Left ventricle myocardium inferior (tissue), 1 donor: ENCODE measurements at regions not wholly inside any gene's neighbourhood (a gene's known extent, or its start where the extent isn't known, plus 50 kb on each side); places are given as distances from the start of the nearest gene placed in this dataset.

Experiments used
- DNase-seq: peaks from one replicate; pipeline ENCODE4 v3.0.0-alpha.2; 2020
- H3K27ac ChIP-seq: fragments of 200-600 bp; replicated peaks from 2 replicates; pipeline ENCODE4 v1.8.0; 2021
- H3K27me3 ChIP-seq: fragments of 200-600 bp; 2 replicates; pipeline ENCODE4 v1.8.0; 2021; ENCODE audit warnings: low read depth
- H3K36me3 ChIP-seq: fragments of 200-600 bp; 2 replicates; pipeline ENCODE4 v1.8.0; 2021
- H3K4me1 ChIP-seq: fragments of 200-600 bp; 2 replicates; pipeline ENCODE4 v1.8.0; 2021
- H3K4me3 ChIP-seq: fragments of 200-600 bp; 2 replicates; pipeline ENCODE4 v1.8.0; 2021; ENCODE audit warnings: mild to moderate bottlenecking, moderate library complexity
- H3K9me3 ChIP-seq: fragments of 200-600 bp; replicated peaks from 2 replicates; pipeline ENCODE4 v1.8.0; 2021
- CTCF ChIP-seq: fragments of 200-600 bp; IDR thresholded peaks from 2 replicates; pipeline ENCODE4 v1.8.0; 2021; ENCODE audit warnings: antibody characterized with exemption, mild to moderate bottlenecking, borderline replicate concordance
- intact Hi-C: fragments of 100-400 bp; cut with micrococcal nuclease; formaldehyde crosslinking; loops from one replicate; pipeline ENCODE4 v1.11.0; 2022
- donor health status: DM: no; HTN: yes; CAD: no; lungs with severe emphysema.

DNA sequence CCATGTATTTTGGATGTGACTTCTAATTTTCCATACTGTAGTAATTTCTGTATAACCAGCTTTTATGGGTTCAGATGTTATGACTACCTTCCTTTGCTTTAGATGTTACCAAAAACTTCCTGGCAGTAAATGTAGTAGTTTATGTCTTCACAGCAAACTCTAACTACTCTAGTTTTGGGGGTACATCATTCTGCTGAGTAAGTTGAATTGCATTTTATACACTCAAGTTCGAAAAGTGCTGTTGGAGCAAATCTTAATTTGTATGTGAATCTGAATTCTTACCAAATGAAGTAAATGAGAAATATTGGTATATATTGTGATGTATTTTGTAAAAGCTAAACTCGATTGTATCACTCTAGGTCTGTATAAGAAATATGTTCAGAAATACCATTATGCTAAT, 728.3 kb upstream of the CDH8 start:
- no peak for DNase-seq
- intact Hi-C loops: loop anchor here (10.0 kb wide), 1 partner anchor 750 kb away; no protein-coding TSS in a partner anchor
- no peaks in the 10 kb centered on the region for H3K9me3 ChIP-seq
- no peaks in the 10 kb centered on the region for H3K4me1 ChIP-seq
- no peaks in the 10 kb centered on the region for H3K36me3 ChIP-seq
- no peaks in the 10 kb centered on the region for H3K27me3 ChIP-seq
- no peak for TF ChIP-seq CTCF
- no peak overlapping the region for H3K4me3 ChIP-seq
- no peak overlapping the region for H3K27ac ChIP-seq

GRCh38 chr16:62760398-62760797, 724.2 kb upstream of the CDH8 start:
- TF ChIP-seq CTCF: no peak
- DNase-seq: no peak
- Histone ChIP-seq H3K27ac (no peak overlapping the region), H3K36me3 (no peaks in the 10 kb centered on the region), H3K4me1 (no peaks in the 10 kb centered on the region), H3K4me3 (no peak overlapping the region), H3K27me3 (no peaks in the 10 kb centered on the region), H3K9me3 (no peaks in the 10 kb centered on the region)
- intact Hi-C loops: loop anchor here (10.0 kb wide), 1 partner anchor 746 kb away; no protein-coding TSS in a partner anchor

DNA sequence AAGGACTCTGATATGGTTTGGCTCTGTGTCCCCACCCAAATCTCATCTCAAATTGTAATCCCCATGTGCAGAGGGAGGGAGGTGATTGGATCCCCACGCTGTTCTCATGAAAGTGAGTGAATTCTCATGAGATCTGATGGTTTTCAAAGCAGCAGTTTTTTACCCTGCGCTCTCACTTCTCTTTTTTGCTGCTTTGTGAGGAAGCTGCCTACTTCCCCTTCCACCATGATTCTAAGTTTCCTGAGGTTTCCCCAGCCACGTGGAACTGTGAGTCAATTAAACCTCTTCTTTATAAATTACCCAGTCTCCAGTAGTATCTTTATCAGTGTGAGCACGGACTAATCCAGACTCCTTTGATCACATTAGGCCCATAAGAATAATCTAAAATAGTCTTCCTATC, 719.7 kb upstream of the CDH8 start:
- intact Hi-C loops: no loop called here
- no peaks in the 10 kb centered on the region for H3K4me1 ChIP-seq
- no peaks in the 10 kb centered on the region for H3K9me3 ChIP-seq
- no peak for TF ChIP-seq CTCF
- H3K27ac ChIP-seq: no peak overlapping the region
- no peaks in the 10 kb centered on the region for H3K36me3 ChIP-seq
- DNase-seq: no peak
- no peak overlapping the region for H3K4me3 ChIP-seq
- H3K27me3 ChIP-seq: no peaks in the 10 kb centered on the region

DNA sequence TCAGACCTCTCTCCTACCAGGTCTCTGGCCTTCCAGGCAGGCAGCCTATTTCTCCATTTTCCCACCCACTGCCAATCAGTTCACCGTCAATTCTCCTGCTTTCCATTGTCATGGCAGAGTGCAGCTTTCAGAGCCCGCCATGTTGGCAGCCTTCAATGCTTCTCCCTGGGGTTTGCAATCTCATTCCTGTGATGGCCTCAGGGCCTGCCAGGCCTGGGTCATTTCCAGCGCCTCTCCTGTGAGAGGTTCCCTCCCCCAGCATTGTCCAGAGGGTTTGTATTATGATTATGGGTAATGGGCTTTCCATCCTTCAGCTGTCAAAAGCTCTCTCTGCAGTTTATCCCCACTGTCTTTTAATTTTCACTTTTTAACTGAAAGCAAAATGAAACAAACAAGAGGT, 716.6 kb upstream of the CDH8 start:
- TF ChIP-seq CTCF: no peak
- Histone ChIP-seq H3K27me3 (no peaks in the 10 kb centered on the region), H3K36me3 (no peaks in the 10 kb centered on the region), H3K4me3 (no peak overlapping the region), H3K9me3 (no peaks in the 10 kb centered on the region), H3K4me1 (no peaks in the 10 kb centered on the region), H3K27ac (no peak overlapping the region)
- DNase-seq: no peak
- intact Hi-C loops: no loop called here

DNA sequence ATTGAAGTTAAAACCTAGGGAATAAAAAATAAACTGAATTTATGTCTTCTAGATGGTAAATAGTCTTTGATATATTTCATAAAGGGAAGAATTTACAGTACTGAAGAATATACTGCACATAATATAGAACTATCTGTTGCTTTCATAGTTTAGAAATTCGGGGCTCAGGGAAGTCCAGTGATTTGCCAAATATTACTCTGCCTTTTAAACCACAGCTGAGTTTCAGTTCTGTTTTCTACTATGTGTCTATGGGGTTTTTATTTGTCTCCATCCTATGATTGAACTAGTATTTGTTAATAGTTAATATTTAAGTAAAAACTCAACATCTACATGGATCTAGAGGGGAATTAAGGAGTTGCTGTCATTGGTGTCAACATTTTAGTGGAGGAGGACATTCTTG, 715.0 kb upstream of the CDH8 start:
- intact Hi-C loops: no loop called here
- no peak for TF ChIP-seq CTCF

GRCh38 chr16:62741692-62742091, 705.5 kb upstream of the CDH8 start:
- no peaks in the 10 kb centered on the region for H3K27me3 ChIP-seq
- H3K4me1 ChIP-seq: no peaks in the 10 kb centered on the region
- intact Hi-C loops: no loop called here
- no peak overlapping the region for H3K27ac ChIP-seq
- TF ChIP-seq CTCF: no peak
- H3K4me3 ChIP-seq: no peak overlapping the region
- no peak for DNase-seq
- H3K36me3 ChIP-seq: no peaks in the 10 kb centered on the region
- H3K9me3 ChIP-seq: no peaks in the 10 kb centered on the region

More for the DNA sequence above, 715.0 kb upstream of the CDH8 start:
- no peaks in the 10 kb centered on the region for H3K27me3 ChIP-seq
- no peak overlapping the region for H3K4me3 ChIP-seq
- no peaks in the 10 kb centered on the region for H3K4me1 ChIP-seq
- H3K36me3 ChIP-seq: no peaks in the 10 kb centered on the region
- no peak overlapping the region for H3K27ac ChIP-seq
- no peak for DNase-seq
- no peaks in the 10 kb centered on the region for H3K9me3 ChIP-seq
